Type B pancreatic cell (in vitro differentiated cells): ENCODE measurements at regions not wholly inside any gene's neighbourhood (a gene's known extent, or its start where the extent isn't known, plus 50 kb on each side); places are given as distances from the start of the nearest gene placed in this dataset.

Experiments used
- DNase-seq: peaks from one replicate; pipeline ENCODE4 v3.0.0; 2021; ENCODE audit warnings: mixed read lengths; ENCODE audit not compliant: unreplicated experiment; ENCODE audit errors: extremely low spot score
- H3K27ac Mint-ChIP-seq: 2 replicates; pipeline ENCODE4 v1.8.0; 2021; ENCODE audit warnings: mild to moderate bottlenecking, mixed read lengths
- H3K27me3 Mint-ChIP-seq: 2 replicates; pipeline ENCODE4 v1.8.0; 2021; ENCODE audit warnings: mixed read lengths
- H3K36me3 Mint-ChIP-seq: 2 replicates; pipeline ENCODE4 v1.8.0; 2021; ENCODE audit warnings: mixed read lengths
- H3K4me1 Mint-ChIP-seq: one replicate; pipeline ENCODE4 v1.8.0; 2021; ENCODE audit warnings: mixed read lengths; ENCODE audit not compliant: unreplicated experiment
- H3K4me3 Mint-ChIP-seq: 2 replicates; pipeline ENCODE4 v1.8.0; 2021; ENCODE audit warnings: mild to moderate bottlenecking, mixed read lengths
- H3K9me3 Mint-ChIP-seq: 2 replicates; pipeline ENCODE4 v1.8.0; 2021; ENCODE audit warnings: mixed read lengths
- TF ChIP-seq, protein P1 (sequence below): fragments of 200-600 bp; sonication (generic); conservative IDR thresholded peaks from 2 replicates; pipeline ENCODE4 v1.5.0; 2021; ENCODE audit warnings: antibody characterized with exemption, mild to moderate bottlenecking

- no peaks in the 10 kb centered on the region for H3K9me3 Mint-ChIP-seq
- H3K27me3 Mint-ChIP-seq = peaks cover 53% of the 10 kb centered on the region
- no peaks in the 10 kb centered on the region for H3K4me1 Mint-ChIP-seq
Measured at GRCh38 chr12:53856132-53856531, 82.5 kb upstream of the HOXC13 start.

DNA sequence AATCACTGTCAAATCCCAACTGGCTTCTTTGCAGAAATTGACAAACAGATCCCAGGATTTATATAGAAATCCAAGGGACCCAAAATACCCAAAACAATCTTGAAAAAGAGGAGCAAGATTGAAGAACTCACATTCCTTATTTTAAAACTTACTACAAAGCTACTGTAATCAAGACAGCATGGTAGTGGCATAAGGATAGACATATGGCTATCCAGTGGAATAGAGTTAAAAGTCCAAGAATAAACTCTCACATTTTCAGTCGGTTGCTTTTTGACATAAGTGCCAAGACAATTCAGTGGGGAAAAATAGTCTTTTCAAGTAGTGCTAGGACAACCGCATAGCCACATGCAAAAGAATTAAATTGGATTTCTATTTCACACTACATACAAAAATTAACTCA, 81.0 kb upstream of the HOXC13 start:
- H3K4me1 Mint-ChIP-seq = no peaks in the 10 kb centered on the region
- H3K4me3 Mint-ChIP-seq = no peak overlapping the region
- TF ChIP-seq, protein P1, sequence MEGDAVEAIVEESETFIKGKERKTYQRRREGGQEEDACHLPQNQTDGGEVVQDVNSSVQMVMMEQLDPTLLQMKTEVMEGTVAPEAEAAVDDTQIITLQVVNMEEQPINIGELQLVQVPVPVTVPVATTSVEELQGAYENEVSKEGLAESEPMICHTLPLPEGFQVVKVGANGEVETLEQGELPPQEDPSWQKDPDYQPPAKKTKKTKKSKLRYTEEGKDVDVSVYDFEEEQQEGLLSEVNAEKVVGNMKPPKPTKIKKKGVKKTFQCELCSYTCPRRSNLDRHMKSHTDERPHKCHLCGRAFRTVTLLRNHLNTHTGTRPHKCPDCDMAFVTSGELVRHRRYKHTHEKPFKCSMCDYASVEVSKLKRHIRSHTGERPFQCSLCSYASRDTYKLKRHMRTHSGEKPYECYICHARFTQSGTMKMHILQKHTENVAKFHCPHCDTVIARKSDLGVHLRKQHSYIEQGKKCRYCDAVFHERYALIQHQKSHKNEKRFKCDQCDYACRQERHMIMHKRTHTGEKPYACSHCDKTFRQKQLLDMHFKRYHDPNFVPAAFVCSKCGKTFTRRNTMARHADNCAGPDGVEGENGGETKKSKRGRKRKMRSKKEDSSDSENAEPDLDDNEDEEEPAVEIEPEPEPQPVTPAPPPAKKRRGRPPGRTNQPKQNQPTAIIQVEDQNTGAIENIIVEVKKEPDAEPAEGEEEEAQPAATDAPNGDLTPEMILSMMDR = no peak
- DNase-seq = no peak
- H3K27me3 Mint-ChIP-seq = peaks cover 55% of the 10 kb centered on the region
- H3K27ac Mint-ChIP-seq = no peak overlapping the region
- no peaks in the 10 kb centered on the region for H3K9me3 Mint-ChIP-seq
- no peaks in the 10 kb centered on the region for H3K36me3 Mint-ChIP-seq

More at GRCh38 chr12:53856132-53856531, 82.5 kb upstream of the HOXC13 start:
- TF ChIP-seq, protein P1 = no peak
- H3K36me3 Mint-ChIP-seq = no peaks in the 10 kb centered on the region
- H3K4me3 Mint-ChIP-seq = no peak overlapping the region
- DNase-seq = no peak
- no peak overlapping the region for H3K27ac Mint-ChIP-seq

DNA sequence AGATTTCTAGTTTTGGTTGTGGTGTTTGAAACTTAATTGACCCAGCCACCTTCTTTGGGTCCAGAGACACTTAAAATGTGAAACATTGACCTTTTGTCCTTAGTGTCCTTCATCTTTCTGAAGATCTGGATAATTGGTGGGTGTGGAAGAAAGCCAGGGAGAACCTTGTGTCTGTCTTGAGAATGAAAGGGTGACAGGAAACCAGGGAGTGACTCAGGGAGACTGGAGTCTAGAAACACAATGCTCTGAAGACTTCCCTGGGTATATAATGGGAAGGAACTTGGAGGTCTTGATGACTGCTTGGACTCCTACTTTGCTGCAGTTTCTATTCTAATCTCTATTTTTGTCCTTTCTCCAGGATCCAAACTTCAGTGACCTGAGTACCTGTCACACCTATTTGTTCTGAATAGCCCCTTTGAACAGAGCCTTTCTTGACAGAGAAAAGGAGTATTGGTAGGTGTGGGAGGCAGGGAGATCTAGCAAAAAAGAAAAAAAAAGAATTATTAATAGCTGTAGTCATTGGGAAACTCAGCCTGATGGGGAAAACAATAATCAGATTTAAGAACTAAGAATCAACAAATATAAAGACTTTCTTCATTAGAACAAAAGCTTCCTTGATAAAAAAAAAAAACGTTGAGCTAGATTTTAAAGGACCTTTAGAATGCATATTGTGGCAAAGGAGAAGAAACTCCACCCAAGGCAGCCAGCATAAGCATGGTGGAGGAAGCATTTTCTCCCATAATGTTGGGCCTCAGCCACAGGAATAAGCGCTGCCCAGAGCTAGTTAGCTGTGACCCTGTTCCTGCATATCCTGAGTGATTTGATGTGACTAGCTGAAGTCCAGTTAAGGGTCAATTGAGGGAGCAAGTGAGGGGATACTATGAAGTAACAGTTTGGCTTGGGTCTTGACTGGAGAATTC, 77.9 kb upstream of the HOXC13 start:
- Mint-ChIP-seq H3K27ac (no peak overlapping the region), H3K4me3 (no peak overlapping the region), H3K27me3 (peaks cover 37% of the 10 kb centered on the region), H3K36me3 (no peaks in the 10 kb centered on the region), H3K9me3 (no peaks in the 10 kb centered on the region), H3K4me1 (no peaks in the 10 kb centered on the region)
- TF ChIP-seq, protein P1 = no peak
- no peak for DNase-seq

DNA sequence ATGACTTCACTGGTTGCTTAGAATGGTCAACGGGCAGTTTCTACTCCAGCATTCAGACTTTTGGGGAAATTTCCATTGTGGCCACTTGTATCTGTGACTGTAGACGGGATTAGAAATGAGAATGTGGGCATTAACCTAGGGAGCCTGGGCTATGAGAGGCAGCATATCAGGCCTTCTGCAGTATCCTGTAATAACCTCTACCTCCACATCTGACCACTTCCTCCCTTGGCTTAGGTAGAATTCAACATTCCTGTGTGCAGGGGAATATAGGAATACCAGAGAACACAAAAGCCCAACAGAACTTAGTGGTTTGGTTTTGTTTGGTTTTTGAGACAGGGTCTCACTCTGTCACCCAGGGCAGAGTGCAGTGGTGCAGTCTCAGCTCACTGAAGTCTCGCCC, 76.4 kb upstream of the HOXC13 start:
- TF ChIP-seq, protein P1 = no peak
- H3K4me1 Mint-ChIP-seq = no peaks in the 10 kb centered on the region
- H3K9me3 Mint-ChIP-seq = no peaks in the 10 kb centered on the region
- no peak overlapping the region for H3K27ac Mint-ChIP-seq
- peaks cover 32% of the 10 kb centered on the region for H3K27me3 Mint-ChIP-seq
- no peak for DNase-seq
- no peak overlapping the region for H3K4me3 Mint-ChIP-seq
- H3K36me3 Mint-ChIP-seq = no peaks in the 10 kb centered on the region

- TF ChIP-seq, protein P1 = no peak
- H3K27me3 Mint-ChIP-seq = peaks cover 36% of the 10 kb centered on the region
- H3K27ac Mint-ChIP-seq = no peak overlapping the region
- H3K36me3 Mint-ChIP-seq = no peaks in the 10 kb centered on the region
- no peak for DNase-seq
- H3K4me1 Mint-ChIP-seq = peaks cover 5% of the 10 kb centered on the region
- no peak overlapping the region for H3K4me3 Mint-ChIP-seq
- H3K9me3 Mint-ChIP-seq = no peaks in the 10 kb centered on the region
Measured at GRCh38 chr12:53862831-53863230, 75.8 kb upstream of the HOXC13 start.
